OCI-LY1 (cell line): ENCODE measurements at regions not wholly inside any gene's neighbourhood (a gene's known extent, or its start where the extent isn't known, plus 50 kb on each side); places are given as distances from the start of the nearest gene placed in this dataset.

Experiments
- H2AFZ ChIP-seq: fragments of 200-600 bp; sonication (generic), shearing (Covaris generic); 2 replicates; pipeline ENCODE4 v1.6.0; 2014; ENCODE audit warnings: antibody characterized with exemption, mild to moderate bottlenecking, low read length
- H3F3A ChIP-seq: fragments of 200-600 bp; sonication (generic), shearing (Covaris generic); 2 replicates; pipeline ENCODE4 v1.6.0; 2014; ENCODE audit warnings: mild to moderate bottlenecking, antibody characterized with exemption, low read length, moderate library complexity; ENCODE audit not compliant: insufficient read depth
- H3K27ac ChIP-seq: fragments of 200-600 bp; sonication (generic); 2 replicates; pipeline ENCODE4 v1.5.1; 2014; ENCODE audit warnings: low read length, mixed run types, mild to moderate bottlenecking, low read depth; ENCODE audit not compliant: poor library complexity, severe bottlenecking
- H3K27me3 ChIP-seq: fragments of 200-600 bp; sonication (generic); 2 replicates; pipeline ENCODE4 v1.6.0; 2014; ENCODE audit warnings: antibody characterized with exemption, mild to moderate bottlenecking, low read length, moderate library complexity; ENCODE audit not compliant: insufficient read depth
- H3K36me3 ChIP-seq: fragments of 200-600 bp; sonication (generic); 2 replicates; pipeline ENCODE4 v1.6.1; 2014; ENCODE audit warnings: mild to moderate bottlenecking, antibody characterized with exemption, low read length, moderate library complexity, mixed read lengths; ENCODE audit not compliant: insufficient read depth
- H3K4me1 ChIP-seq: fragments of 200-600 bp; sonication (generic); 2 replicates; pipeline ENCODE4 v1.5.1; 2014; ENCODE audit warnings: mild to moderate bottlenecking, low read length, moderate library complexity; ENCODE audit not compliant: insufficient read depth, severe bottlenecking
- H3K4me2 ChIP-seq: fragments of 200-600 bp; sonication (generic), shearing (Covaris generic); 2 replicates; pipeline ENCODE4 v1.6.1; 2014; ENCODE audit warnings: low read length
- H3K4me3 ChIP-seq: fragments of 200-600 bp; sonication (generic); 2 replicates; pipeline ENCODE4 v1.5.1; 2014; ENCODE audit warnings: low read length, low read depth, mild to moderate bottlenecking, mixed read lengths; ENCODE audit not compliant: poor library complexity, severe bottlenecking
- H3K79me2 ChIP-seq: fragments of 200-600 bp; shearing (Covaris generic); 2 replicates; pipeline ENCODE4 v1.6.1; 2016; ENCODE audit warnings: mixed run types, low read length, mixed read lengths; ENCODE audit not compliant: insufficient read depth
- H3K9ac ChIP-seq: fragments of 200-600 bp; sonication (generic), shearing (Covaris generic); 2 replicates; pipeline ENCODE4 v1.6.1; 2014; ENCODE audit warnings: mild to moderate bottlenecking, low read length, mixed read lengths
- H3K9me2 ChIP-seq: fragments of 200-600 bp; sonication (generic), shearing (Covaris generic); 2 replicates; pipeline ENCODE4 v1.6.1; 2014; ENCODE audit warnings: low read depth, mild to moderate bottlenecking, low read length, mixed read lengths
- H3K9me3 ChIP-seq: fragments of 200-600 bp; shearing (Covaris generic); 2 replicates; pipeline ENCODE4 v1.6.1; 2014; ENCODE audit warnings: low read length, mixed read lengths
- H4K20me1 ChIP-seq: fragments of 200-600 bp; sonication (generic), shearing (Covaris generic); 2 replicates; pipeline ENCODE4 v1.6.0; 2016; ENCODE audit warnings: mild to moderate bottlenecking, low read length; ENCODE audit not compliant: insufficient read depth
- CTCF ChIP-seq: fragments of 200-600 bp; sonication (generic), shearing (Covaris generic); IDR thresholded peaks from 2 replicates; pipeline ENCODE4 v1.5.1; 2017; ENCODE audit warnings: mild to moderate bottlenecking, antibody characterized with exemption, low read length, moderate library complexity, mixed read lengths
- EZH2 ChIP-seq: fragments of 200-600 bp; sonication (generic), shearing (Covaris generic); IDR thresholded peaks from 2 replicates; pipeline ENCODE4 v1.8.0; 2017; ENCODE audit warnings: borderline replicate concordance, mixed run types, mild to moderate bottlenecking, antibody characterized with exemption, low read length, moderate library complexity, mixed read lengths

DNA sequence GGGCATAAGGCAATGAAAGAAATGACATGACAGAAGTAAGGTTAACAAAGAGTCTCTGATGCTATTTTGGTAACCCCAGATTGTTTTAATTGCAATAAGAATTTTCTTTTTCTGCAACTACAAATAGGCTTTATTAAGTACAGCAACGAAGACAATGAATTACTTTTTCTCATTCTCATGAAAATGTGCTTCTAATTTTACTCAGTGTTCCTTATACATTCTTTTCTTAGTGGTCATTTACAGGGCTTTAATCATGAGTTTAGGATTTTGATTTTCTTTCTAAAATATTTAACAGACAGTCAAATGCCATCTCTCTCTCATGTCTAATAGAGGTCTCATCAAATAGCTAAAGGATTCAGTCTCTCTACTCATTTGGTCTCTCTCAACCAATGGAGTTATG lies 452.1 kb downstream of the RAP2B start:
- H3K27ac ChIP-seq: no peak overlapping the region

GRCh38 chr3:153614563-153614962 lies 452.5 kb downstream of the RAP2B start:
- Histone ChIP-seq H3K9ac (no peak overlapping the region), H3K9me2 (no peaks in the 10 kb centered on the region), H3K27ac (no peak overlapping the region), H3K4me3 (no peak overlapping the region), H3K9me3 (no peaks in the 10 kb centered on the region), H3K27me3 (no peaks in the 10 kb centered on the region), H4K20me1 (no peaks in the 10 kb centered on the region), H3F3A (no peaks in the 10 kb centered on the region), H3K79me2 (no peaks in the 10 kb centered on the region), H3K36me3 (no peaks in the 10 kb centered on the region), H2AFZ (no peak overlapping the region), H3K4me1 (no peaks in the 10 kb centered on the region), H3K4me2 (no peak overlapping the region)
- TF ChIP-seq EZH2 (no peak), CTCF (no peak)

More for the DNA sequence above, 452.1 kb downstream of the RAP2B start:
- Histone ChIP-seq H3K4me1 (no peaks in the 10 kb centered on the region), H3K27me3 (no peaks in the 10 kb centered on the region), H3K9me3 (no peaks in the 10 kb centered on the region), H4K20me1 (no peaks in the 10 kb centered on the region), H3K9me2 (no peaks in the 10 kb centered on the region), H3F3A (no peaks in the 10 kb centered on the region), H2AFZ (no peak overlapping the region), H3K36me3 (no peaks in the 10 kb centered on the region), H3K79me2 (no peaks in the 10 kb centered on the region), H3K4me3 (no peak overlapping the region), H3K4me2 (no peak overlapping the region), H3K9ac (no peak overlapping the region)
- TF ChIP-seq EZH2 (no peak), CTCF (no peak)

DNA sequence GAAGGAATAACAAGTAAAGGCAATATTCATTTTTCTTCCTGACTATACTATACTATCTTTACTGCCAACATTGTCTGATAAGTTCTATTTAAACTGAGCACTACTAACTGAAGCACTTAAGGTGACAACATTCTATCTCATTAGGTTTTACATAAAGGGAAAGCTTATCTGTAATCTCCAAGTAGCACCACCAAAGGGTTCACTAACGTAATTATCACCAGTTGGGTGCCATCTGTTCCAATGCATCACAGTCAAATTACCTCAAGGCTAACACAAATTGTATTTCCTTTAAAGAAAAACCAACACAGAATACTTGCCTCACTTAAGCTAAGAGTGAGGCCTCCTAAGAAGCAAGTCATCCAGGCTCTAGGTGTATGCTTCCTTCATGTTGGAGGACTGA lies 453.8 kb downstream of the RAP2B start:
- no peaks in the 10 kb centered on the region for H3K9me3 ChIP-seq

More for the DNA sequence above, 453.8 kb downstream of the RAP2B start:
- H3K4me1 ChIP-seq: no peaks in the 10 kb centered on the region
- no peak overlapping the region for H3K27ac ChIP-seq
- H4K20me1 ChIP-seq: no peaks in the 10 kb centered on the region
- H3K9ac ChIP-seq: no peak overlapping the region
- no peaks in the 10 kb centered on the region for H3K79me2 ChIP-seq
- no peak overlapping the region for H2AFZ ChIP-seq
- TF ChIP-seq CTCF (no peak), EZH2 (no peak)
- no peaks in the 10 kb centered on the region for H3F3A ChIP-seq
- no peak overlapping the region for H3K4me3 ChIP-seq
- H3K4me2 ChIP-seq: no peak overlapping the region
- no peaks in the 10 kb centered on the region for H3K27me3 ChIP-seq
- H3K36me3 ChIP-seq: no peaks in the 10 kb centered on the region
- H3K9me2 ChIP-seq: no peaks in the 10 kb centered on the region
